MM.1S (cell line): ENCODE measurements at regions not wholly inside any gene's neighbourhood (a gene's known extent, or its start where the extent isn't known, plus 50 kb on each side); places are given as distances from the start of the nearest gene placed in this dataset.
"Not testable (repeated sequence)": the region's sequence is repeated elsewhere in the genome, so short reads cannot be mapped to it uniquely, and the experiment has no call there.

Source experiments
- DNase-seq: peaks from one replicate; pipeline ENCODE4 v3.0.0-alpha.2; 2015
- H2AFZ ChIP-seq: fragments of 300-600 bp; sonication (generic); 2 replicates; pipeline ENCODE4 v1.6.0; 2016; ENCODE audit warnings: antibody characterized with exemption, low read length
- H3F3A ChIP-seq: fragments of 300-600 bp; sonication (generic); 2 replicates; pipeline ENCODE4 v1.6.1; 2016; ENCODE audit warnings: mild to moderate bottlenecking, antibody characterized with exemption, low read length, moderate library complexity, mixed read lengths; ENCODE audit not compliant: insufficient read depth
- H3K27ac ChIP-seq: fragments of 300-600 bp; sonication (generic); 2 replicates; pipeline ENCODE4 v1.5.1; 2016; ENCODE audit warnings: mild to moderate bottlenecking, low read length
- H3K27me3 ChIP-seq: fragments of 300-600 bp; sonication (generic); replicated peaks from 2 replicates; pipeline ENCODE4 v1.6.0; 2016; ENCODE audit warnings: low read length; ENCODE audit not compliant: insufficient read depth
- H3K36me3 ChIP-seq: fragments of 300-600 bp; sonication (generic); replicated peaks from 2 replicates; pipeline ENCODE4 v1.6.1; 2016; ENCODE audit warnings: mild to moderate bottlenecking, low read length, mixed read lengths; ENCODE audit not compliant: insufficient read depth
- H3K4me1 ChIP-seq: fragments of 300-600 bp; sonication (generic); 2 replicates; pipeline ENCODE4 v1.6.1; 2016; ENCODE audit warnings: low read length, mixed read lengths
- H3K4me2 ChIP-seq: fragments of 300-600 bp; sonication (generic); 2 replicates; pipeline ENCODE4 v1.6.0; 2016; ENCODE audit warnings: low read depth, low read length
- H3K4me3 ChIP-seq: fragments of 300-600 bp; sonication (generic); 2 replicates; pipeline ENCODE4 v1.5.1; 2016; ENCODE audit warnings: low read length, mixed read lengths
- H3K79me2 ChIP-seq: fragments of 300-600 bp; sonication (generic); 2 replicates; pipeline ENCODE4 v1.6.1; 2016; ENCODE audit warnings: mixed run types, low read length, mixed read lengths
- H3K9ac ChIP-seq: fragments of 300-600 bp; sonication (generic); 2 replicates; pipeline ENCODE4 v1.6.1; 2016; ENCODE audit warnings: low read length, mixed read lengths
- H3K9me2 ChIP-seq: fragments of 300-600 bp; sonication (generic); replicated peaks from 2 replicates; pipeline ENCODE4 v1.6.1; 2016; ENCODE audit warnings: mild to moderate bottlenecking, low read length, mixed read lengths; ENCODE audit not compliant: insufficient read depth
- H3K9me3 ChIP-seq: fragments of 300-600 bp; sonication (generic); replicated peaks from 2 replicates; pipeline ENCODE4 v1.6.1; 2016; ENCODE audit warnings: mild to moderate bottlenecking, low read length, mixed read lengths; ENCODE audit not compliant: insufficient read depth
- H4K20me1 ChIP-seq: fragments of 300-600 bp; sonication (generic); 2 replicates; pipeline ENCODE4 v1.6.1; 2016; ENCODE audit warnings: mild to moderate bottlenecking, low read length, moderate library complexity, mixed read lengths; ENCODE audit not compliant: insufficient read depth
- CTCF ChIP-seq: fragments of 300-600 bp; sonication (generic); IDR thresholded peaks from 2 replicates; pipeline ENCODE4 v1.5.1; 2016; ENCODE audit warnings: antibody characterized with exemption, low read length, mixed read lengths
- EZH2 ChIP-seq: fragments of 300-600 bp; sonication (generic); optimal IDR thresholded peaks from 2 replicates; pipeline ENCODE3; 2017; ENCODE audit warnings: low read depth, mild to moderate bottlenecking, antibody characterized with exemption, low read length, mixed read lengths
- EZH2phosphoT487 ChIP-seq: fragments of 300-600 bp; sonication (generic); IDR thresholded peaks from 2 replicates; pipeline ENCODE4 v1.6.1; 2018; ENCODE audit warnings: antibody characterized with exemption, low read length

GRCh38 chr6:137299681-137300080 is 80.5 kb upstream of the IFNGR1 start:
- Histone ChIP-seq H3K27me3 (no peaks in the 10 kb centered on the region), H4K20me1 (no peaks in the 10 kb centered on the region), H3K27ac (no peak overlapping the region), H3K4me1 (no peaks in the 10 kb centered on the region), H3F3A (no peaks in the 10 kb centered on the region), H3K4me3 (no peak overlapping the region), H3K4me2 (no peak overlapping the region), H3K9ac (no peak overlapping the region), H3K9me3 (no peaks in the 10 kb centered on the region), H3K36me3 (no peaks in the 10 kb centered on the region), H3K79me2 (no peaks in the 10 kb centered on the region), H3K9me2 (no peaks in the 10 kb centered on the region), H2AFZ (no peak overlapping the region)
- no peak for DNase-seq
- no peak for TF ChIP-seq EZH2phosphoT487
- no peak for TF ChIP-seq CTCF
- no peak for TF ChIP-seq EZH2

- H3K27me3 ChIP-seq = no peaks in the 10 kb centered on the region
- H3K9me2 ChIP-seq = no peaks in the 10 kb centered on the region
- H3K4me1 ChIP-seq = no peaks in the 10 kb centered on the region
- no peak for TF ChIP-seq EZH2phosphoT487
- no peak overlapping the region for H3K4me3 ChIP-seq
- H4K20me1 ChIP-seq = no peaks in the 10 kb centered on the region
- no peak for DNase-seq
- H3K36me3 ChIP-seq = no peaks in the 10 kb centered on the region
- no peak overlapping the region for H3K27ac ChIP-seq
- H3K9me3 ChIP-seq = no peaks in the 10 kb centered on the region
- no peaks in the 10 kb centered on the region for H3F3A ChIP-seq
- no peaks in the 10 kb centered on the region for H3K79me2 ChIP-seq
- H3K9ac ChIP-seq = no peak overlapping the region
- H2AFZ ChIP-seq = no peak overlapping the region
- no peak overlapping the region for H3K4me2 ChIP-seq
These were observed 78.7 kb upstream of the IFNGR1 start for GRCh38 chr6:137297887-137298286.

GRCh38 chr6:137292326-137292725 is 73.1 kb upstream of the IFNGR1 start:
- H3F3A ChIP-seq, H3K4me2 ChIP-seq, H3K36me3 ChIP-seq, H4K20me1 ChIP-seq, H3K4me1 ChIP-seq, H3K9me3 ChIP-seq, DNase-seq, H3K9me2 ChIP-seq, H3K27me3 ChIP-seq, H3K4me3 ChIP-seq, H3K27ac ChIP-seq, H3K79me2 ChIP-seq, H2AFZ ChIP-seq, H3K9ac ChIP-seq: not testable (repeated sequence)

GRCh38 chr6:137291441-137291840 is 72.3 kb upstream of the IFNGR1 start:
- no peaks in the 10 kb centered on the region for H3K4me1 ChIP-seq
- TF ChIP-seq EZH2 (no peak), CTCF (no peak), EZH2phosphoT487 (no peak)
- H2AFZ ChIP-seq = no peak overlapping the region
- H3K9me2 ChIP-seq = no peaks in the 10 kb centered on the region
- H3K4me3 ChIP-seq = no peak overlapping the region
- H3K9me3 ChIP-seq = no peaks in the 10 kb centered on the region
- no peaks in the 10 kb centered on the region for H3F3A ChIP-seq
- H3K9ac ChIP-seq = no peak overlapping the region
- H4K20me1 ChIP-seq = no peaks in the 10 kb centered on the region
- H3K36me3 ChIP-seq = no peaks in the 10 kb centered on the region
- H3K27ac ChIP-seq = no peak overlapping the region
- H3K27me3 ChIP-seq = no peaks in the 10 kb centered on the region
- no peaks in the 10 kb centered on the region for H3K79me2 ChIP-seq
- DNase-seq = no peak
- H3K4me2 ChIP-seq = no peak overlapping the region
